SK-N-MC (cell line): ENCODE measurements at regions not wholly inside any gene's neighbourhood (a gene's known extent, or its start where the extent isn't known, plus 50 kb on each side); places are given as distances from the start of the nearest gene placed in this dataset.

Source experiments
- DNase-seq: peaks from one replicate; pipeline ENCODE4 v3.0.0-alpha.2; 2011; ENCODE audit warnings: low read depth, low spot score
- H3K27ac ChIP-seq: fragments of 200-600 bp; sonication (generic); 2 replicates; pipeline ENCODE4 v1.5.1; 2016; ENCODE audit warnings: mixed run types
- H3K36me3 ChIP-seq: fragments of 200-600 bp; sonication (generic); 2 replicates; pipeline ENCODE4 v1.6.1; 2017; ENCODE audit warnings: antibody characterized with exemption, low read length, mixed read lengths; ENCODE audit not compliant: insufficient read depth
- H3K4me3 ChIP-seq: fragments of 200-600 bp; sonication (generic); 2 replicates; pipeline ENCODE4 v1.5.1; 2016
- H3K9ac ChIP-seq: fragments of 200-600 bp; sonication (generic); 2 replicates; pipeline ENCODE4 v1.8.0; 2017; ENCODE audit warnings: mixed run types, mixed read lengths; ENCODE audit not compliant: insufficient read length
- H3K9me3 ChIP-seq: fragments of 200-600 bp; sonication (generic); 2 replicates; pipeline ENCODE4 v1.6.1; 2017; ENCODE audit warnings: low read depth, mild to moderate bottlenecking, antibody characterized with exemption, low read length, moderate library complexity, mixed read lengths
- EZH2 ChIP-seq: fragments of 200-600 bp; sonication (generic); IDR thresholded peaks from one replicate; pipeline ENCODE4 v1.6.1; 2017; ENCODE audit warnings: antibody characterized with exemption
- FOXP2 ChIP-seq: optimal IDR thresholded peaks from 2 replicates; pipeline ENCODE3; 2011; ENCODE audit warnings: mild to moderate bottlenecking, moderate library complexity; ENCODE audit not compliant: insufficient read depth; ENCODE audit errors: extremely low read length, control extremely low read depth
- POLR2AphosphoS5 ChIP-seq: IDR thresholded peaks from 2 replicates; pipeline ENCODE4 v1.6.1; 2012; ENCODE audit warnings: mild to moderate bottlenecking, low read depth, low read length, borderline replicate concordance

- H3K36me3 ChIP-seq = no peaks in the 10 kb centered on the region
- H3K9ac ChIP-seq = no peak overlapping the region
- DNase-seq = no peak
- H3K4me3 ChIP-seq = no peak overlapping the region
- no peak for TF ChIP-seq FOXP2
- TF ChIP-seq POLR2AphosphoS5 = no peak
- TF ChIP-seq EZH2 = no peak
- H3K9me3 ChIP-seq = peaks cover 5% of the 10 kb centered on the region; the same call in 1 of the 2 replicates
- H3K27ac ChIP-seq = no peak overlapping the region
These were observed 57.1 kb upstream of the FXR1 start for GRCh38 chr3:180855364-180855763.

GRCh38 chr3:180855956-180856355 lies 56.5 kb upstream of the FXR1 start:
- Histone ChIP-seq H3K4me3 (no peak overlapping the region), H3K36me3 (no peaks in the 10 kb centered on the region), H3K9ac (no peak overlapping the region), H3K27ac (no peak overlapping the region), H3K9me3 (peaks cover 5% of the 10 kb centered on the region; the same call in 1 of the 2 replicates)
- no peak for DNase-seq
- TF ChIP-seq EZH2 (no peak), FOXP2 (no peak)

- Histone ChIP-seq H3K36me3 (no peaks in the 10 kb centered on the region), H3K9ac (no peak overlapping the region), H3K27ac (peak overlapping the region; percentile 70), H3K9me3 (peaks cover 5% of the 10 kb centered on the region; the same call in 1 of the 2 replicates), H3K4me3 (no peak overlapping the region)
- DNase-seq = no peak
- no peak for TF ChIP-seq EZH2
- TF ChIP-seq FOXP2 = no peak
- no peak for TF ChIP-seq POLR2AphosphoS5
These were observed 52.2 kb upstream of the FXR1 start for GRCh38 chr3:180860180-180860858.
